ENCODE measurements at regions not wholly inside any gene's neighbourhood (a gene's known extent, or its start where the extent isn't known, plus 50 kb on each side); places are given as distances from the start of the nearest gene placed in this dataset.
A peak's percentile ranks its signal among the peaks of the same experiment; 100 is the strongest.
"Not testable (repeated sequence)": the region's sequence is repeated elsewhere in the genome, so short reads cannot be mapped to it uniquely, and the experiment has no call there.

DNA sequence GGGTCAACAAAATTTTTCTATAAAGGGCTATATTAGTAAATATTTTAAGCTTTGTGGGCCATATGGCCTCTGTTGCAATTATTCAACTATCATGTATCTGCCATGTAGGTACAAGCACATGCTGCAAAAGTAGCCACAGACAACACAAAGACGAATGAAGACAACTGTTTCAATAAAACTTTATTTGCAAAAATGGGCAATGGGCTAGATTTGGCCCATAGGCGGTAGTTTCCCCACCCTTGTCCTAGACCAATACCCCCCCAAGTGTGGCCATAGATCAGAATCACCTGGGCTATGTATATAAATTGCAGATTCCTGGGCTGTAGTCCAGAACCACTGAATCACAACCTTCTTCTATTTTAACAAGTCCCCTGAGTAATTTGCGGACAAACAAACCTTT is 331.0 kb upstream of the PSMD7 start:
- no peak overlapping the region for H3K27ac ChIP-seq
- no peak for TF ChIP-seq CTCF (conservative IDR thresholded peaks at IDR 0.05)
- TF ChIP-seq ZFX (IDR thresholded peaks at IDR 0.05) = no peak

DNA sequence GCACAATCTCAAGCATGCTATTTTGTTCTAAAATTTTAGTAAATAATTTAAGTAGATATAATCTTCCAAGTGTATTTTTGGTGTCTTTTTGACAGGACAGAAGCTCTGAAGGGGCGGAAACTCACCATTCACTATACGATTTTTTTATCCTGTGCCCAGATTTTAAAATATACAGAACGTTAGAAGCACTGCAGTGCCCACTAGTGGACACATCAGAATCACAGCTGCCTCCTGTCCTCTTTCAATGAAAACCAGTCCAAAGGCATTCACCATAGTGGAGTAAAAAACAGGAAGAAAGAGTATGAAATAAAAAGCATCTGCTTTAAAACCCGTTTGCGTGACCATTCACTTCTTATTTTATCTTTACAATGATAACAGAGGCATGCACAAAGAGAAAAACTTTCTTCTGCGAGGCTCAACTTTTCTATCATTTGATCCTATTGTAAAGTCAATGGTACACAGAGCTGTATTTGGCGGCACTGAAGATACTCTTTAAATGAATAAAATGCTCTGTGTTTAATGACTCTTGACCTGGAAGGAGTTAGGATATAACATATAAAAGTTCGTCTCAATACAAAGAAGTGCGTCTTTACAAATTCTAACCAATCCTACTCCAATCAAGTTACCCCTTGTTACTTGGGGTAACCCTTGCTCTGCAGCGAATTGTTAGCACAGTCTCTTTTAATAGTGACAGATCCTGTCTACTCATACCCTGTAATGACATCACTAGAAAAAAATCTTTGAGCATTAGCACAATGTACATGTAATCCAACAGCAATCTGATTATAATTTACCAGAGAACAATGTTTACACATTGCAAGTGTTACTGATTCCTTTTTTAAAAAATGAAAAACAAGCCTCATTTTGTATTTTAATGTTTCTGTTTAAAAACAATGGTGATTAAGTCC is 339.8 kb upstream of the PSMD7 start:
- H3K27ac ChIP-seq = no peak overlapping the region
- TF ChIP-seq CTCF (conservative IDR thresholded peaks at IDR 0.05) = peak; percentile 92
- no peak for TF ChIP-seq ZFX (IDR thresholded peaks at IDR 0.05)

- TF ChIP-seq CTCF (conservative IDR thresholded peaks at IDR 0.05) = no peak
- TF ChIP-seq ZFX (IDR thresholded peaks at IDR 0.05) = no peak
- no peak overlapping the region for H3K27ac ChIP-seq
Observed at GRCh38 chr16:73955702-73956101, 340.9 kb upstream of the PSMD7 start.

- TF ChIP-seq CTCF (conservative IDR thresholded peaks at IDR 0.05) = no peak
- no peak for TF ChIP-seq ZFX (IDR thresholded peaks at IDR 0.05)
- H3K27ac ChIP-seq = no peak overlapping the region
Observed at GRCh38 chr16:73955255-73955654, 341.4 kb upstream of the PSMD7 start.

GRCh38 chr16:73951481-73951880 is 345.1 kb upstream of the PSMD7 start:
- no peak for TF ChIP-seq CTCF (conservative IDR thresholded peaks at IDR 0.05)
- TF ChIP-seq ZFX (IDR thresholded peaks at IDR 0.05) = no peak

DNA sequence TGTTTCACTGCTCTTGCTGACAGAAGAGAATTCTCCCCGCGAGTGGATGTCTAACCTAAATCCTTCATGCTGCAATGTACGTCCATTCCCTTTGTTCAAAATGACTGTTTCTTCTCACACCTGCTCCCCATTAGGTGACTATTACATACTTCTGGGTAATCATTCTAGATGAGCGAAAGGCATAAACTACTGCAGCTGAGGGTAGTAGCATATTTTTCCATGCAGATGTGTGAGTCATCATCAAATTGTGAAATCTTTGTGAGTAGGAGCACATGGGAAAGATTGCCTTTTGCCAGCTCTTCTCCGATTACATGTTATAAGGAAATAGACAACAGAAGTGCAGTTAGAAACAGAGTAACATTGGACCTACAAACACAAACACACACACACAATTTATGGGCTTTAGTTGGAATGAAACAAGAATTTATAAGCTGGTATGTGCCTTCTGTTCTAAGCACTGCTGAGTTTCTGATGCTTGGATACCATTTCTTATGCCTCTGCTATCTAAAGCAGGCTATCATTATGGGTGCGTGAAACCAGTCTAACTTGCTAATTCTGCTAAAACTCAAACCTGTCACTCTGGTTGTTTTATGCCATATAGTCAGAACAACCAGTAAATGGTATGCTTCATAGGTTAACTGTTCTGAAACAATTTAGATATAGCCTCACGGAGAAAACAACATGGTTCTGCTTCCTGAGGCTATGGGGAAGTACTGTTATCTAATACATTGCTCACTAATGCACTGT is 346.9 kb upstream of the PSMD7 start:
- no peak for TF ChIP-seq ZFX (IDR thresholded peaks at IDR 0.05)
- H3K27ac ChIP-seq = no peak overlapping the region

More at GRCh38 chr16:73951481-73951880, 345.1 kb upstream of the PSMD7 start:
- no peak overlapping the region for H3K27ac ChIP-seq

- no peak for TF ChIP-seq ZFX (IDR thresholded peaks at IDR 0.05)
- H3K27ac ChIP-seq = no peak overlapping the region
Observed at GRCh38 chr16:73945631-73946030, 351.0 kb upstream of the PSMD7 start.

DNA sequence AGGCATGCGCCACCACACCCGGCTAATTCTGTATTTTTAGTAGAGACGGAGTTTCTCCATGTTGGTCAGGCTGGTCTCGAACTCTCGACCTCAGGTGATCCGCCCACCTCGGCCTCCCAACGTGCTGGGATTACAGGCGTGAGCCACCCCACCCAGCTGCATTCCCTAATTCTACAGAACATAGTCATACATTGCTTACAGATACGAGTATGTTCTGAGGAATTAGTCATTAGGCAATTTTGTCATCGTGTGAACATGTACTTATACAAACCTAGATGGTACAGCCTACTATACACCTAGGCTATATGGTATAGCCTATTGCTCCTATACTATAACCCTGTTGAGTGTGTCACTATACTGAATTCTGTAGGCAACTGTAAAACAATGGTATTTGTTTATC is 353.4 kb upstream of the PSMD7 start:
- not testable (repeated sequence) for H3K27ac ChIP-seq

GRCh38 chr16:73940786-73941185 is 355.8 kb upstream of the PSMD7 start:
- not testable (repeated sequence) for H3K27ac ChIP-seq

All from C4-2B (cell line).